Tibial nerve (tissue), 4 donors: ENCODE measurements at regions not wholly inside any gene's neighbourhood (a gene's known extent, or its start where the extent isn't known, plus 50 kb on each side); places are given as distances from the start of the nearest gene placed in this dataset.

Experiments
- DNase-seq, 2 donors: peaks; one replicate each; pipeline ENCODE4 v3.0.0-alpha.2; 2019; ENCODE audit warnings: low spot score in 2 of 2
- H3K27ac ChIP-seq, 4 donors: fragments of 200-600 bp; sonication (generic) in 3 of 4; one replicate each; pipeline ENCODE4 v1.5.1; 2017 to 2019; ENCODE audit warnings: mild to moderate bottlenecking in 1 of 4
- H3K27me3 ChIP-seq, 2 donors: fragments of 200-600 bp; sonication (generic) in 1 of 2; one replicate each; pipeline versions ENCODE4 v1.5.1 to v1.6.0; 2017 to 2019
- H3K36me3 ChIP-seq, 3 donors: fragments of 200-600 bp; sonication (generic); one replicate each; pipeline ENCODE4 v1.5.1; 2018 to 2019
- H3K4me1 ChIP-seq, 4 donors: fragments of 200-600 bp; sonication (generic) in 3 of 4; one replicate each; pipeline ENCODE4 v1.5.1; 2017 to 2019
- H3K4me3 ChIP-seq, 4 donors: fragments of 200-600 bp; sonication (generic) in 3 of 4; one replicate each; pipeline ENCODE4 v1.5.1; 2017 to 2019; ENCODE audit warnings: mild to moderate bottlenecking in 1 of 4, moderate library complexity in 1 of 4
- H3K9me3 ChIP-seq, 4 donors: fragments of 200-600 bp; sonication (generic) in 3 of 4; one replicate each; pipeline ENCODE4 v1.5.1; 2017 to 2019
- EP300 ChIP-seq, 2 donors: sonication (generic); formaldehyde crosslinking; IDR thresholded peaks; one replicate each; pipeline ENCODE4 v1.6.1; 2017; ENCODE audit warnings: antibody characterized with exemption in 2 of 2, mild to moderate bottlenecking in 1 of 2
- POLR2A ChIP-seq, 2 donors: fragments of 450-650 bp; IDR thresholded peaks; one replicate each; pipeline ENCODE4 v1.6.1; 2017; ENCODE audit warnings: antibody characterized with exemption in 2 of 2, mild to moderate bottlenecking in 2 of 2, moderate library complexity in 2 of 2
- WGBS, 2 donors: methylation state at CpG; one replicate each; pipeline ENCODE4 v1.1.5; 2018; 5-methylcytosine and 5-hydroxymethylcytosine counted together
- TF ChIP-seq, protein P1 (sequence below), 5 experiments: fragments of 200-600 bp in 3 of 5; fragments of 450-650 bp in 2 of 5; sonication (generic) in 3 of 5; IDR thresholded peaks; one replicate each; pipeline ENCODE4 v1.5.1; 2016 to 2019; ENCODE audit warnings: antibody characterized with exemption in 5 of 5, mild to moderate bottlenecking in 3 of 5, moderate library complexity in 2 of 5

DNA sequence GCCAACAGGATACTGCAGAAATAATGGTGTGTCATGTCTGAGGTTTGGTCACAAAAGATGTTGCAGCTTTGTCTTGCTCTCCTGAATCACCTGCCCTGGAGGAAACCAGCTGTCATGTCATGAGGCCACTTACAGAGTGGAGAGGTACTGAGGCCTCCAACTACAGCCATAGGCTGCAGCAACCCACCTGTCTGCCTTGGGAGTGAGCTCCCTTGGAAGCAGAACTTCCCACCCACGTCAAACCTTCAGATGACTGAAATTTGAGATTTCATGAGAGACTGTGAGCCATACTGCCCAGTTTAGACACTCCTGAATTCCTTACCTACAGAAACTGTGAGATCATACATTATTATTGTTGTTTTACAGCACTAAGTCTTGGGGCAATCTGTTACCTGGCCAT, 475.9 kb downstream of the HS3ST3B1 start:
- no peak for DNase-seq
- Histone ChIP-seq H3K36me3 (no peaks in the 10 kb centered on the region), H3K4me3 (no peak overlapping the region), H3K27ac (no peak overlapping the region), H3K9me3 (no peaks in the 10 kb centered on the region), H3K27me3 (no peaks in the 10 kb centered on the region), H3K4me1 (no peaks in the 10 kb centered on the region)
- TF ChIP-seq POLR2A (IDR thresholded peaks at IDR 0.05) (no peak), EP300 (IDR thresholded peaks at IDR 0.05) (no peak)
- TF ChIP-seq, protein P1, sequence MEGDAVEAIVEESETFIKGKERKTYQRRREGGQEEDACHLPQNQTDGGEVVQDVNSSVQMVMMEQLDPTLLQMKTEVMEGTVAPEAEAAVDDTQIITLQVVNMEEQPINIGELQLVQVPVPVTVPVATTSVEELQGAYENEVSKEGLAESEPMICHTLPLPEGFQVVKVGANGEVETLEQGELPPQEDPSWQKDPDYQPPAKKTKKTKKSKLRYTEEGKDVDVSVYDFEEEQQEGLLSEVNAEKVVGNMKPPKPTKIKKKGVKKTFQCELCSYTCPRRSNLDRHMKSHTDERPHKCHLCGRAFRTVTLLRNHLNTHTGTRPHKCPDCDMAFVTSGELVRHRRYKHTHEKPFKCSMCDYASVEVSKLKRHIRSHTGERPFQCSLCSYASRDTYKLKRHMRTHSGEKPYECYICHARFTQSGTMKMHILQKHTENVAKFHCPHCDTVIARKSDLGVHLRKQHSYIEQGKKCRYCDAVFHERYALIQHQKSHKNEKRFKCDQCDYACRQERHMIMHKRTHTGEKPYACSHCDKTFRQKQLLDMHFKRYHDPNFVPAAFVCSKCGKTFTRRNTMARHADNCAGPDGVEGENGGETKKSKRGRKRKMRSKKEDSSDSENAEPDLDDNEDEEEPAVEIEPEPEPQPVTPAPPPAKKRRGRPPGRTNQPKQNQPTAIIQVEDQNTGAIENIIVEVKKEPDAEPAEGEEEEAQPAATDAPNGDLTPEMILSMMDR (IDR thresholded peaks at IDR 0.05) = no peak
- 62 to 63% methylated on average over 1 of the region's 1 CpG for WGBS, 2 donors

DNA sequence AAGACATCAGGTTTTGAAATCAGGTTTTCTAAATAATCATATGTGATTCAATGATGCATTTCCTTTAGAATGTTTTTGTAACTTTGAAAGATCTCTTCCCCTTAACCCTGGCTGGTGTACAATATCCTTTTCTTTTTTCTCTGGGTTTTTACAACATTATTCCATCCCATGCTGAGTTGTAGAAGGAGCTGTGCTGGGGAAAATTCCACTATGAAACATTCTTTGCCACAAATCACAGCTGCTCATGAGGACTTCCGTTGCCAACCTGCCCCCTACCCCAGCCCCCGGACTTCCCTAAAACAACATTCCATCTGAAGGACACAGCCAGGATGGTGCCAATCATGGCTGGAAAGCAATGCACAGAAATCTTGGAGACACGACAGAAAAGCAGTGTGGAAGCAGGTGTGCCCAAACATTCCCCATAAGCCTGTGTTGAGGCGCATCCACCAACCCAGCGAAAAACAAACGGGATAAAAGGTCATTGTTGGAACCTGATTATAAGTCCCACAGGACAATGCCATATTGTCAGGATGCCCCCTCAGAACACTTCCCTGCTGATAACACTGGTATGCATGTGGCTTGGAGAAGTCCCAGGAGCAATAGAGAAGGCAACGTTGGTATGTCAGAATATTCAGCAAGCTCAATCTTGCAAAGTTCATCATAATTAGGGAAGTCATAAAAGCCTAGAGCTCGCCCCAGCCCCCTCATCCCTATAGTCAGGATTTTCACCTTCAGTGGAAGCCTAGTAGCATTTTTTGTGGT, 475.0 kb downstream of the HS3ST3B1 start:
- DNase-seq = no peak
- Histone ChIP-seq H3K4me1 (no peaks in the 10 kb centered on the region), H3K9me3 (no peaks in the 10 kb centered on the region), H3K36me3 (no peaks in the 10 kb centered on the region), H3K27me3 (no peaks in the 10 kb centered on the region), H3K27ac (no peak overlapping the region), H3K4me3 (no peak overlapping the region)
- TF ChIP-seq EP300 (IDR thresholded peaks at IDR 0.05) (no peak), POLR2A (IDR thresholded peaks at IDR 0.05) (no peak)
- TF ChIP-seq, protein P1 (IDR thresholded peaks at IDR 0.05) = no peak
- WGBS, 2 donors = 34 to 42% methylated on average over 8 of the region's 8 CpGs

DNA sequence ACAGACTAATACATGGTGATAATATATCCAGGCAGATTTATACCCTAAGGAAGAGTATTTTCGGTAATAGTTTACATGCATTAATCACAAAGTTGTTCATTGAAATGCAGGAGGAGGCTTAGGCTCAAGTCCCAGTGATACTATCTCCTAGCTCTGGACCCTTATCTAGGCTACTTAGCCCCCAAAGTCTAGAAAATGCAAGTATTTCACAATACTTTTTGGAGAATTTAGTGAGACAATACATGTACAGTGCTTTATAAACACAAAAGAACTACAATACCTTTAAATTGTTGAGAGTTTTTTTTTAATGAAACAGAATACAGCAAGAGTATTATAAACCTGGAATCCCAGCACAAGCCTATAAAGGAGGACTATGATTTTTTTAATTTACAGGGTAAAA, 473.9 kb downstream of the HS3ST3B1 start:
- Histone ChIP-seq H3K4me1 (no peaks in the 10 kb centered on the region), H3K36me3 (no peaks in the 10 kb centered on the region), H3K27me3 (no peaks in the 10 kb centered on the region), H3K27ac (no peak overlapping the region), H3K4me3 (no peak overlapping the region), H3K9me3 (no peaks in the 10 kb centered on the region)
- TF ChIP-seq POLR2A (IDR thresholded peaks at IDR 0.05) (no peak), EP300 (IDR thresholded peaks at IDR 0.05) (no peak)
- TF ChIP-seq, protein P1 (IDR thresholded peaks at IDR 0.05) = no peak
- WGBS, 2 donors = 94 to 97% methylated on average over 1 of the region's 1 CpG
- DNase-seq = no peak

DNA sequence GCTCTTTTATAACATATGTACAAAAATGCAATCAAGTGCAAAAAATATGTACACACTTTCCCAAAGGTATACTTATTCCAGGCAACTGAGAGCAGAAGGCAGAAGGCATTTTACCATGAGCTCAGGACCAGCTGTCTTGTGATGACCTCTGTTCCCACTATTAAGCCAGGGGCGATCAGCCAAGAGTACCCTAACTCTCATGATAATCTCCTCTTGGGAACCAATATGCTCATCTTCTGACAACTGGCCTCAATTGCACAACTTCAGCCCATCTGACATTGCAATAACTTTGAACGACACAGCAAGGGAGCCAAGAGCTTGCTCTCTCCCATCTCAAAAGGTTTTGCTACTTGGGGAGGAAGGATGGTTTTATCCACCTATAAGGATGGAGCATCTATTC, 471.9 kb downstream of the HS3ST3B1 start:
- TF ChIP-seq EP300 (IDR thresholded peaks at IDR 0.05) (no peak), POLR2A (IDR thresholded peaks at IDR 0.05) (no peak)
- TF ChIP-seq, protein P1 (IDR thresholded peaks at IDR 0.05) = no peak
- WGBS, 2 donors = 60 to 74% methylated on average over 2 of the region's 2 CpGs
- no peak for DNase-seq

DNA sequence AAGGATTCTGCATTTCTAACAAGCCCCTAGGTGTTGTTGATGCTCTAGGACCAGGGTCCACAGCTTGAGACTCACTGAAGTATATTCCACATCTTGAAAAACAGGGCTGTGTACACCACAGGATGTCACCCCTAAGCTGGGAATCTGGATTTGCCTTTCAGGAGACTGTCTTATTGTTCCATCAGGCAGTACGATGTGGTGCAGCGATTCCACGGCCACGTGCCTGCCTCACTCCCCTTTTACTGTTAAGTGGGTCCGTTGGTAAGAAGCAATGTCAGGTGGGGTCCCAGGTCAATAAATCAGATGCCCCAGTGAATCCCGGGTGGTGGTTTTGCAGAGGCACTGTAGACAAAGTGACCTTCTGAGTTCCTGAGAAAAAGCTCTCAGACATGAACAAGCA, 470.7 kb downstream of the HS3ST3B1 start:
- WGBS, 2 donors = 77 to 89% methylated on average over 6 of the region's 6 CpGs

More for the DNA sequence above, 471.9 kb downstream of the HS3ST3B1 start:
- H3K9me3 ChIP-seq = peaks cover 0 to 6% (median 0%) of the 10 kb centered on the region in 4 donors
- no peaks in the 10 kb centered on the region for H3K36me3 ChIP-seq
- H3K4me3 ChIP-seq = no peak overlapping the region
- no peaks in the 10 kb centered on the region for H3K27me3 ChIP-seq
- H3K4me1 ChIP-seq = no peaks in the 10 kb centered on the region
- no peak overlapping the region for H3K27ac ChIP-seq

More for the DNA sequence above, 470.7 kb downstream of the HS3ST3B1 start:
- H3K36me3 ChIP-seq = no peaks in the 10 kb centered on the region
- no peak overlapping the region for H3K27ac ChIP-seq
- no peaks in the 10 kb centered on the region for H3K4me1 ChIP-seq
- no peak for DNase-seq
- no peak for TF ChIP-seq EP300 (IDR thresholded peaks at IDR 0.05)
- TF ChIP-seq POLR2A (IDR thresholded peaks at IDR 0.05) = no peak
- TF ChIP-seq, protein P1 (IDR thresholded peaks at IDR 0.05) = no peak
- no peak overlapping the region for H3K4me3 ChIP-seq
- H3K27me3 ChIP-seq = no peaks in the 10 kb centered on the region
- peaks cover 0 to 6% (median 0%) of the 10 kb centered on the region in 4 donors for H3K9me3 ChIP-seq
